ENCODE measurements at regions not wholly inside any gene's neighbourhood (a gene's known extent, or its start where the extent isn't known, plus 50 kb on each side); places are given as distances from the start of the nearest gene placed in this dataset.
"Not testable (repeated sequence)": the region's sequence is repeated elsewhere in the genome, so short reads cannot be mapped to it uniquely, and the experiment has no call there.

DNA sequence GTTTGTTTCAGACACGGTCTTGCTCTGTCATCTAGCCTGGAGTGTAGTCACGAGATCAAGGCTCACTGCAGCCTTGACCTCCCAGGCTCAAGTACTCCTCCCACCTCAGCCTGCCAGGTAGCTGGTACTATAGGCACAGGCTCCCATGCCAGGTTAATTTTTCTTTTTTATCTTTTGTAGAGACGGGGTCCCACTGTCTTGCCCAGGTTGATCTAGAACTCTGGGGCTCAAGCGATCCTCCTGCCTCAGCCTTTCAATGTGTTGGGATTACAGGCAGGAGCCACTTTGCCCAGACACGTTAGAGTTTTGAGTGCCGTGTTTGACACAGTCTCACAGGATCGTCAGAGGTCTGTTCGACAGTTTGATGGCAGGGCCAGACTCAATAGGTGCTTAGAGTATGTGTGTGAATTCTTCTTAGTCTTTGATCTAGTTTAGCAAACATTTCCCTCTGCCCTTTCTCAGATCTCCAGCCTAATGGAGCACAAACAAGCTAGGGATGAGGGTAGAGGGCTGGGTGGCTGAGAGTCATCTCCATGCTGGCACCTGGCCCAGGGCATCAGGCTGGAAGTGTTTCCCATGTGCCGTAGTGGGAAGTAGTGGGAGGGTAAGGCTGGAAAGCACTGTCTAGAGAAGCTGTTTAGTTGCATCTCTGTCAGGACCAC lies 66.1 kb upstream of the DLG1 start:
- no peaks in the 10 kb centered on the region for H3K9me2 ChIP-seq (replicated peaks; ENCODE audit: control insufficient read depth, low read length)
- no peaks in the 10 kb centered on the region for H3K79me2 ChIP-seq (ENCODE audit: control insufficient read depth, low read length)
- peaks cover 8% of the 10 kb centered on the region for H3K9me3 ChIP-seq (ENCODE audit: control insufficient read depth, insufficient read depth, low read length)
- H3K4me2 ChIP-seq (ENCODE audit: low read length), result no peak overlapping the region
- no peaks in the 10 kb centered on the region for H3K4me1 ChIP-seq (ENCODE audit: control insufficient read depth, low read length)
- no peaks in the 10 kb centered on the region for H4K20me1 ChIP-seq (ENCODE audit: control insufficient read depth, insufficient read depth, low read depth, low read length)
- peaks cover 13% of the 10 kb centered on the region; the same call in 1 of the 2 replicates for H3K27me3 ChIP-seq (ENCODE audit: control insufficient read depth, low read length)
- no peaks in the 10 kb centered on the region for H3K36me3 ChIP-seq (ENCODE audit: control insufficient read depth, low read length)
- H3K27ac ChIP-seq (ENCODE audit: low read depth, low read length), result no peak overlapping the region
- H3F3A ChIP-seq (ENCODE audit: control insufficient read depth, insufficient read depth), result no peaks in the 10 kb centered on the region
- no peak overlapping the region for H3K4me3 ChIP-seq (ENCODE audit: low read length)
- TF ChIP-seq CTCF (IDR thresholded peaks at IDR 0.05; ENCODE audit: low read depth, low read length, poor library complexity, severe bottlenecking), result no peak
- no peak for TF ChIP-seq EZH2phosphoT487 (IDR thresholded peaks at IDR 0.05; ENCODE audit: borderline replicate concordance, low read length)

DNA sequence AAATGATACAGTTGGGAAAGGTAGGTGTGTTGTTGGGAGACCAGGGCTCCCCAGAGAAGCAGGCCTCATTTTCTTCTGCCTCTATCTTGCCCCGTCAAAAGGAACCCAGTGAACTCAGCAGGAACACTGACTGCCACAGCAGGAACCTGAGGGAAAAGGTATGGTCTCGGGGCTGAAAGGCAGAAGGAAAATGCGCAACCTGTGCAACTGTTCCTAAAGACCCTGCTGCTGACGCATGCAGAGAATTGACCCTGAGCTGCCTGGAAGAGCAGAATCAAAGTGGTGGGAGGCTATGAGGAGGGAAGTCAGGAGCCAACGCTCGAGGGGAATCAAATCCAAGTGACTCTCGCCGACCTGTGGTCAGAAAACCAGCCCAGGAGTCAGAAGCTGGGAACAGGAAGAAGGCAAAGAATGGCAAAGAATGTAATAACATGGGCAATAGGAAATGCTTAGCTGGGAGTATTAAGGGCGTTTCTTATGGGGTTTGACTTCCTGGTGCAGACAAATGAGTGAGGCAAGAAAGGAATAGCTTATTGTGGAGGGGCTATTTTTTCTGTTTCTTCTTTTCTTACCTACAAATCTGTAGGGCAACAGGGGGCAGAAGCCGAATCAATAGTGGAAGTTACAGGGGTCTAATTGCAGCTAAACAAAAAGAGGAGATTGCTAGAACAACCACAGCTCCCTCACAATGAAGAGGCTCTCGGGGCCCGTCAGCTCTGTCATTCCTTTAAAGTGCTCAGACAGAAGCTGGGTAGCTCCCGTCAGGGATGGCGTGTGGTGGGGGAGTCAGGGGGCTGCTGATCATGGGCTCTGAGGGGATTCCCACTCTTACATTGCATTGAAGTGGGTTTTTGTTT lies 65.4 kb upstream of the DLG1 start:
- H3K27me3 ChIP-seq (ENCODE audit: control insufficient read depth, low read length), result peaks cover 13% of the 10 kb centered on the region; the same call in 1 of the 2 replicates
- H3K9me3 ChIP-seq (ENCODE audit: control insufficient read depth, insufficient read depth, low read length), result peaks cover 12% of the 10 kb centered on the region
- no peaks in the 10 kb centered on the region for H3K4me1 ChIP-seq (ENCODE audit: control insufficient read depth, low read length)
- H3K4me2 ChIP-seq (ENCODE audit: low read length), result no peak overlapping the region
- no peaks in the 10 kb centered on the region for H3F3A ChIP-seq (ENCODE audit: control insufficient read depth, insufficient read depth)
- H3K36me3 ChIP-seq (ENCODE audit: control insufficient read depth, low read length), result no peaks in the 10 kb centered on the region
- no peak overlapping the region for H3K4me3 ChIP-seq (ENCODE audit: low read length)
- no peak overlapping the region for H3K27ac ChIP-seq (ENCODE audit: low read depth, low read length)
- no peak for TF ChIP-seq CTCF (IDR thresholded peaks at IDR 0.05; ENCODE audit: low read depth, low read length, poor library complexity, severe bottlenecking)
- TF ChIP-seq EZH2phosphoT487 (IDR thresholded peaks at IDR 0.05; ENCODE audit: borderline replicate concordance, low read length), result no peak
- no peaks in the 10 kb centered on the region for H3K79me2 ChIP-seq (ENCODE audit: control insufficient read depth, low read length)
- H3K9me2 ChIP-seq (replicated peaks; ENCODE audit: control insufficient read depth, low read length), result no peaks in the 10 kb centered on the region
- H4K20me1 ChIP-seq (ENCODE audit: control insufficient read depth, insufficient read depth, low read depth, low read length), result no peaks in the 10 kb centered on the region

DNA sequence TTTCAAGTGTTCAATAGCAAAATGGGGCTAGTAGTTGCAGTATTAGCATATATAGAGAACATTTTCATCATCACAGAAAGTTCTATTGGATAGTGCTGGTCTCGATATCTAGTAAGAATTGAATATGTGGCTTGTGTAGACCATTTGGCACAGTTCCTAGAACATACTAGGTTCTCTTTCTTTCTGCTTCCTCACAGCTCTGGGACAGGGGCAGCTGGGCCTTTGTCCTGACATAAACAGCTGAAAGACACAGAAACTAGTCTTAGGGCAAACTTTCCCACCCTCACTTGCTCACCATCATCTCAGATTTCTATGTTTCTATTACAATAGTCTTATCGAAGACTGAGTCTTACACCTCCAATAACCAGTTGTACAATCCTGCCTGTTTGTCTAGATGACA lies 63.7 kb upstream of the DLG1 start:
- H3K27me3 ChIP-seq (ENCODE audit: control insufficient read depth, low read length), result peaks cover 13% of the 10 kb centered on the region; the same call in 1 of the 2 replicates

DNA sequence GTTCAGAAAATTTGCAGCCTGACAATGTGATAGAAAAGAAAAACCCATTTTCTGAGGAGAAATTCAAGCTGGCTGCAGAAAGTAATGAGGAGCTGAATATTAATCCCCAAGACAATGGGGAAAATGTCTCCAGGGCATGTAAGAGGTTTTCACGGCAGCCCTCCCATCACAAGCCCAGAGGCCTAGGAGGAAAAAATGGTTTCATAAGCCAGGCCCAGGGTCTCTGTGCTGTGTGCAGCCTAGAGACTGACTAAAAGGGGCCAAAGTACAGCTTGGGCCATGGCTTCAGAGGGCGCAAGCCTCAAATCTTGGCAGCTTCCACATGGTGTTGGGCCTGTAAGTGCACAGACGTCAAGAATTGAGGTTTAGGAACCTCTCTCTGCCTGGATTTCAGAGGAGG lies 61.7 kb upstream of the DLG1 start:
- H3K4me2 ChIP-seq (ENCODE audit: low read length); H4K20me1 ChIP-seq (ENCODE audit: control insufficient read depth, insufficient read depth, low read depth, low read length); H3K27ac ChIP-seq (ENCODE audit: low read depth, low read length); H3K4me1 ChIP-seq (ENCODE audit: control insufficient read depth, low read length); H3K4me3 ChIP-seq (ENCODE audit: low read length); H3K9me2 ChIP-seq (replicated peaks; ENCODE audit: control insufficient read depth, low read length); H3K36me3 ChIP-seq (ENCODE audit: control insufficient read depth, low read length); H3K79me2 ChIP-seq (ENCODE audit: control insufficient read depth, low read length); H3F3A ChIP-seq (ENCODE audit: control insufficient read depth, insufficient read depth): not testable (repeated sequence)
- Histone ChIP-seq H3K27me3 (ENCODE audit: control insufficient read depth, low read length) (peaks cover 13% of the 10 kb centered on the region), H3K9me3 (ENCODE audit: control insufficient read depth, insufficient read depth, low read length) (peaks cover 14% of the 10 kb centered on the region)

More for the DNA sequence above, 63.7 kb upstream of the DLG1 start:
- H3K36me3 ChIP-seq (ENCODE audit: control insufficient read depth, low read length), result no peaks in the 10 kb centered on the region
- H3K9me2 ChIP-seq (replicated peaks; ENCODE audit: control insufficient read depth, low read length), result no peaks in the 10 kb centered on the region
- H3K4me1 ChIP-seq (ENCODE audit: control insufficient read depth, low read length), result no peaks in the 10 kb centered on the region
- no peak for TF ChIP-seq CTCF (IDR thresholded peaks at IDR 0.05; ENCODE audit: low read depth, low read length, poor library complexity, severe bottlenecking)
- TF ChIP-seq EZH2phosphoT487 (IDR thresholded peaks at IDR 0.05; ENCODE audit: borderline replicate concordance, low read length), result no peak
- no peak overlapping the region for H3K4me3 ChIP-seq (ENCODE audit: low read length)
- no peaks in the 10 kb centered on the region for H4K20me1 ChIP-seq (ENCODE audit: control insufficient read depth, insufficient read depth, low read depth, low read length)
- peaks cover 14% of the 10 kb centered on the region for H3K9me3 ChIP-seq (ENCODE audit: control insufficient read depth, insufficient read depth, low read length)
- H3K27ac ChIP-seq (ENCODE audit: low read depth, low read length), result no peak overlapping the region
- H3K79me2 ChIP-seq (ENCODE audit: control insufficient read depth, low read length), result no peaks in the 10 kb centered on the region
- H3K4me2 ChIP-seq (ENCODE audit: low read length), result no peak overlapping the region
- H3F3A ChIP-seq (ENCODE audit: control insufficient read depth, insufficient read depth), result no peaks in the 10 kb centered on the region

DNA sequence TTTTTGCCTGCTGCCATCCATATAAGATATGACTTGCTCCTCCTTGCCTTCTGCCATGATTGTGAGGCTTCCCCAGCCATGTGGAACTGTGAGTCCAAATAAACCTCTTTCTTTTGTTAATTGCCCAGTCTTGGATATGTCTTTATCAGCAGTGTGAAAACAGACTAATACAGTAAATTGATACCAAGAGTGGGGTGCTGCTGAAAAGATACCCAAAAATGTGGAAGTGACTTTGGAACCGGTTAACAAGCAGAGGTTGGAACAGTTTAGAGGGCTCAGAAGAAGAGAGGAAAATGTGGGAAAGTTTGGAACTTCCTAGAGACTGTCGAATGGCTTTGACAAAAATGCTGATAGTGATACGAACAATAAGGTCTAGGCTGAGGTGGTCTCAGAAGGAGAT lies 61.1 kb upstream of the DLG1 start:
- not testable (repeated sequence) for H3K4me3 ChIP-seq (ENCODE audit: low read length); H3K4me1 ChIP-seq (ENCODE audit: control insufficient read depth, low read length); H3K9me2 ChIP-seq (replicated peaks; ENCODE audit: control insufficient read depth, low read length); H3F3A ChIP-seq (ENCODE audit: control insufficient read depth, insufficient read depth); H3K79me2 ChIP-seq (ENCODE audit: control insufficient read depth, low read length); H3K36me3 ChIP-seq (ENCODE audit: control insufficient read depth, low read length); H3K27ac ChIP-seq (ENCODE audit: low read depth, low read length); H4K20me1 ChIP-seq (ENCODE audit: control insufficient read depth, insufficient read depth, low read depth, low read length); H3K4me2 ChIP-seq (ENCODE audit: low read length)
- H3K9me3 ChIP-seq (ENCODE audit: control insufficient read depth, insufficient read depth, low read length), result peaks cover 14% of the 10 kb centered on the region
- H3K27me3 ChIP-seq (ENCODE audit: control insufficient read depth, low read length), result peaks cover 14% of the 10 kb centered on the region
